ENCODE measurements at regions not wholly inside any gene's neighbourhood (a gene's known extent, or its start where the extent isn't known, plus 50 kb on each side); places are given as distances from the start of the nearest gene placed in this dataset.

GRCh38 chr4:37759833-37760232, 66.7 kb upstream of the PGM2 start:
- Histone ChIP-seq H3K79me2 (replicated peaks; ENCODE audit: insufficient read depth) (no peaks in the 10 kb centered on the region), H2AFZ (no peak overlapping the region), H3K4me2 (no peak overlapping the region), H4K20me1 (replicated peaks; ENCODE audit: insufficient read depth) (no peaks in the 10 kb centered on the region), H3K36me3 (ENCODE audit: insufficient read depth) (no peaks in the 10 kb centered on the region), H3K4me3 (no peak overlapping the region), H3K27ac (ENCODE audit: low read depth) (no peak overlapping the region), H3K4me1 (ENCODE audit: insufficient read depth) (no peaks in the 10 kb centered on the region), H3F3A (replicated peaks; ENCODE audit: low read depth) (no peaks in the 10 kb centered on the region), H3K9me2 (ENCODE audit: insufficient read depth) (no peaks in the 10 kb centered on the region; the same call in 1 of the 2 replicates), H3K27me3 (ENCODE audit: insufficient read depth) (no peaks in the 10 kb centered on the region)
- TF ChIP-seq CREB1 (CRISPR knock-in tag; IDR thresholded peaks at IDR 0.05; ENCODE audit: low read depth) = no peak
- TF ChIP-seq, protein P1, sequence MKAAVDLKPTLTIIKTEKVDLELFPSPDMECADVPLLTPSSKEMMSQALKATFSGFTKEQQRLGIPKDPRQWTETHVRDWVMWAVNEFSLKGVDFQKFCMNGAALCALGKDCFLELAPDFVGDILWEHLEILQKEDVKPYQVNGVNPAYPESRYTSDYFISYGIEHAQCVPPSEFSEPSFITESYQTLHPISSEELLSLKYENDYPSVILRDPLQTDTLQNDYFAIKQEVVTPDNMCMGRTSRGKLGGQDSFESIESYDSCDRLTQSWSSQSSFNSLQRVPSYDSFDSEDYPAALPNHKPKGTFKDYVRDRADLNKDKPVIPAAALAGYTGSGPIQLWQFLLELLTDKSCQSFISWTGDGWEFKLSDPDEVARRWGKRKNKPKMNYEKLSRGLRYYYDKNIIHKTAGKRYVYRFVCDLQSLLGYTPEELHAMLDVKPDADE (IDR thresholded peaks at IDR 0.05) = no peak
- TF ChIP-seq REST (IDR thresholded peaks at IDR 0.05; ENCODE audit: unreplicated experiment) = no peak
- TF ChIP-seq, protein P2, sequence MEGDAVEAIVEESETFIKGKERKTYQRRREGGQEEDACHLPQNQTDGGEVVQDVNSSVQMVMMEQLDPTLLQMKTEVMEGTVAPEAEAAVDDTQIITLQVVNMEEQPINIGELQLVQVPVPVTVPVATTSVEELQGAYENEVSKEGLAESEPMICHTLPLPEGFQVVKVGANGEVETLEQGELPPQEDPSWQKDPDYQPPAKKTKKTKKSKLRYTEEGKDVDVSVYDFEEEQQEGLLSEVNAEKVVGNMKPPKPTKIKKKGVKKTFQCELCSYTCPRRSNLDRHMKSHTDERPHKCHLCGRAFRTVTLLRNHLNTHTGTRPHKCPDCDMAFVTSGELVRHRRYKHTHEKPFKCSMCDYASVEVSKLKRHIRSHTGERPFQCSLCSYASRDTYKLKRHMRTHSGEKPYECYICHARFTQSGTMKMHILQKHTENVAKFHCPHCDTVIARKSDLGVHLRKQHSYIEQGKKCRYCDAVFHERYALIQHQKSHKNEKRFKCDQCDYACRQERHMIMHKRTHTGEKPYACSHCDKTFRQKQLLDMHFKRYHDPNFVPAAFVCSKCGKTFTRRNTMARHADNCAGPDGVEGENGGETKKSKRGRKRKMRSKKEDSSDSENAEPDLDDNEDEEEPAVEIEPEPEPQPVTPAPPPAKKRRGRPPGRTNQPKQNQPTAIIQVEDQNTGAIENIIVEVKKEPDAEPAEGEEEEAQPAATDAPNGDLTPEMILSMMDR (conservative IDR thresholded peaks at IDR 0.05; ENCODE audit: low read depth in 2 of 2) = no peak
- TF ChIP-seq STAT1 (IDR thresholded peaks at IDR 0.05; ENCODE audit: unreplicated experiment) = no peak
- H3K27me3 Mint-ChIP-seq (ENCODE audit: insufficient read depth, low read depth, poor library complexity) = peaks cover 5% of the 10 kb centered on the region
- DNase-seq (ENCODE audit: low spot score) (no peak), ATAC-seq (no peak)
- H3K9me3 Mint-ChIP-seq = no peaks in the 10 kb centered on the region
- H3K4me3 Mint-ChIP-seq = no peak overlapping the region
- no peaks in the 10 kb centered on the region for H3K36me3 Mint-ChIP-seq (ENCODE audit: low read depth)
- no peak overlapping the region for H3K27ac Mint-ChIP-seq
- no peaks in the 10 kb centered on the region; the same call in 2 of the 3 replicates for H3K4me1 Mint-ChIP-seq

DNA sequence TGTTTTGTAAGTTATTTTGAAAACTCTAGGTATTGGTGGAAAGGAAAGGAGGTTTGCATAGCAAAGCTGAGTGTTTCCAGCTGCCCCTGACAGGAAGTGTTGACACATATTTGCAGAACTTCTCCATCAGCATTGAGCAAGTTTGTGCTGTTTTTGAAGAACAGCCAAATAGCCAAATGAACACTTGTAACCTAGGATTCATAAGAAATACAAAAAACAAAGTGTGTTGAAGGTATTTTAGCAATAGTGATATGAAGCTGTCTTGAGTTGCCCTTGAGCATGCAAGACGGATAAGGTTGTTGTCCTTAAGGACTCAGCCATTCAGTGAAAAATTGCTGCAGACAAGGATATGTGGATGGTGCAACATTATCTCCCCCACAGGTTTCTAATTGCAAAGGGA, 68.3 kb upstream of the PGM2 start:
- Histone ChIP-seq H2AFZ (peak overlapping the region; percentile 28; the same call in 1 of the 2 replicates), H3K27ac (ENCODE audit: low read depth) (no peak overlapping the region), H3K79me2 (replicated peaks; ENCODE audit: insufficient read depth) (no peaks in the 10 kb centered on the region), H3F3A (replicated peaks; ENCODE audit: low read depth) (no peaks in the 10 kb centered on the region), H3K36me3 (ENCODE audit: insufficient read depth) (no peaks in the 10 kb centered on the region), H3K4me2 (no peak overlapping the region), H4K20me1 (replicated peaks; ENCODE audit: insufficient read depth) (no peaks in the 10 kb centered on the region), H3K4me1 (ENCODE audit: insufficient read depth) (no peaks in the 10 kb centered on the region), H3K4me3 (no peak overlapping the region), H3K27me3 (ENCODE audit: insufficient read depth) (no peaks in the 10 kb centered on the region), H3K9me2 (ENCODE audit: insufficient read depth) (no peaks in the 10 kb centered on the region; the same call in 1 of the 2 replicates)
- peaks cover 9% of the 10 kb centered on the region for H3K27me3 Mint-ChIP-seq (ENCODE audit: insufficient read depth, low read depth, poor library complexity)
- no peak for DNase-seq (ENCODE audit: low spot score)
- no peaks in the 10 kb centered on the region for H3K36me3 Mint-ChIP-seq (ENCODE audit: low read depth)
- H3K9me3 Mint-ChIP-seq = no peaks in the 10 kb centered on the region
- no peak overlapping the region for H3K27ac Mint-ChIP-seq
- ATAC-seq = no peak
- H3K4me1 Mint-ChIP-seq = peaks cover 2% of the 10 kb centered on the region; the same call in 1 of the 3 replicates
- H3K4me3 Mint-ChIP-seq = no peak overlapping the region
- TF ChIP-seq EZH2 (IDR thresholded peaks at IDR 0.05; ENCODE audit: low read depth, unreplicated experiment) (no peak), STAT1 (IDR thresholded peaks at IDR 0.05; ENCODE audit: unreplicated experiment) (no peak), REST (IDR thresholded peaks at IDR 0.05; ENCODE audit: unreplicated experiment) (no peak)

All from GM23338 (cell line).